Right atrium auricular region (tissue), 2 donors: ENCODE measurements at regions not wholly inside any gene's neighbourhood (a gene's known extent, or its start where the extent isn't known, plus 50 kb on each side); places are given as distances from the start of the nearest gene placed in this dataset.

Source experiments
- DNase-seq: peaks from one replicate; pipeline ENCODE4 v3.0.0-alpha.2; 2019; ENCODE audit warnings: low spot score
- H3K27ac ChIP-seq, 2 donors: fragments of 200-600 bp; sonication (generic); 1 replicate in 1 of 2; 2 replicates in 1 of 2; pipeline ENCODE4 v1.5.1; 2016 to 2019
- H3K27me3 ChIP-seq, 2 donors: fragments of 200-600 bp; sonication (generic); one replicate each; pipeline versions ENCODE4 v1.5.1 to v1.6.0; 2017 to 2019
- H3K36me3 ChIP-seq: fragments of 200-600 bp; sonication (generic); one replicate; pipeline ENCODE4 v1.5.1; 2016
- H3K4me1 ChIP-seq, 2 donors: fragments of 200-600 bp; sonication (generic); one replicate each; pipeline versions ENCODE4 v1.5.1 to v1.6.0; 2017 to 2019
- H3K4me3 ChIP-seq, 2 donors: fragments of 200-600 bp; sonication (generic); 1 replicate in 1 of 2; 2 replicates in 1 of 2; pipeline ENCODE4 v1.5.1; 2017 to 2019; ENCODE audit warnings: mild to moderate bottlenecking in 1 of 2, moderate library complexity in 1 of 2
- H3K9me3 ChIP-seq, 2 donors: fragments of 200-600 bp; sonication (generic); one replicate each; pipeline ENCODE4 v1.5.1; 2019
- CTCF ChIP-seq, 2 donors: fragments of 200-600 bp; sonication (generic); IDR thresholded peaks; one replicate each; pipeline ENCODE4 v1.5.1; 2019; ENCODE audit warnings: antibody characterized with exemption in 2 of 2

GRCh38 chr13:78383071-78383484 is 220.3 kb downstream of the POU4F1 start:
- no peaks in the 10 kb centered on the region for H3K27me3 ChIP-seq
- H3K4me1 ChIP-seq = no peaks in the 10 kb centered on the region
- no peaks in the 10 kb centered on the region for H3K36me3 ChIP-seq
- no peak for DNase-seq
- no peak overlapping the region for H3K27ac ChIP-seq
- TF ChIP-seq CTCF (IDR thresholded peaks at IDR 0.05) = no peak
- no peak overlapping the region for H3K4me3 ChIP-seq
- no peaks in the 10 kb centered on the region for H3K9me3 ChIP-seq

GRCh38 chr13:78382491-78382890 is 220.9 kb downstream of the POU4F1 start:
- no peak for TF ChIP-seq CTCF (IDR thresholded peaks at IDR 0.05)
- Histone ChIP-seq H3K27me3 (no peaks in the 10 kb centered on the region), H3K27ac (no peak overlapping the region), H3K9me3 (no peaks in the 10 kb centered on the region), H3K36me3 (no peaks in the 10 kb centered on the region), H3K4me3 (no peak overlapping the region), H3K4me1 (no peaks in the 10 kb centered on the region)
- DNase-seq = no peak

- no peaks in the 10 kb centered on the region for H3K9me3 ChIP-seq
- H3K4me1 ChIP-seq = no peaks in the 10 kb centered on the region
- no peak for TF ChIP-seq CTCF (IDR thresholded peaks at IDR 0.05)
- no peaks in the 10 kb centered on the region for H3K27me3 ChIP-seq
- no peak for DNase-seq
- no peak overlapping the region for H3K4me3 ChIP-seq
- no peak overlapping the region for H3K27ac ChIP-seq
- H3K36me3 ChIP-seq = no peaks in the 10 kb centered on the region
Observed at GRCh38 chr13:78376822-78377221, 226.5 kb downstream of the POU4F1 start.

GRCh38 chr13:78376033-78376432 is 227.3 kb downstream of the POU4F1 start:
- no peaks in the 10 kb centered on the region for H3K9me3 ChIP-seq
- H3K4me3 ChIP-seq = no peak overlapping the region
- no peaks in the 10 kb centered on the region for H3K36me3 ChIP-seq
- no peak for TF ChIP-seq CTCF (IDR thresholded peaks at IDR 0.05)
- no peaks in the 10 kb centered on the region for H3K4me1 ChIP-seq
- peak overlapping the region in 1 of 2 donors; percentile 28 for H3K27ac ChIP-seq
- H3K27me3 ChIP-seq = no peaks in the 10 kb centered on the region
- DNase-seq = no peak

GRCh38 chr13:78372581-78372980 is 230.8 kb downstream of the POU4F1 start:
- Histone ChIP-seq H3K4me3 (no peak overlapping the region), H3K27ac (peak overlapping the region in 1 of 2 donors; percentile 48), H3K9me3 (no peaks in the 10 kb centered on the region), H3K27me3 (no peaks in the 10 kb centered on the region), H3K36me3 (no peaks in the 10 kb centered on the region), H3K4me1 (no peaks in the 10 kb centered on the region)
- no peak for TF ChIP-seq CTCF (IDR thresholded peaks at IDR 0.05)
- no peak for DNase-seq

GRCh38 chr13:78370231-78370630 is 233.1 kb downstream of the POU4F1 start:
- H3K4me3 ChIP-seq = no peak overlapping the region
- no peak for TF ChIP-seq CTCF (IDR thresholded peaks at IDR 0.05)

More at GRCh38 chr13:78370231-78370630, 233.1 kb downstream of the POU4F1 start:
- Histone ChIP-seq H3K27ac (no peak overlapping the region), H3K4me1 (no peaks in the 10 kb centered on the region), H3K27me3 (no peaks in the 10 kb centered on the region), H3K36me3 (no peaks in the 10 kb centered on the region), H3K9me3 (no peaks in the 10 kb centered on the region)
- no peak for DNase-seq
